Right lobe of liver (tissue), 6 donors: ENCODE measurements at regions not wholly inside any gene's neighbourhood (a gene's known extent, or its start where the extent isn't known, plus 50 kb on each side); places are given as distances from the start of the nearest gene placed in this dataset.

Experiments used
- ATAC-seq, 4 donors: fragments of 200-7000 bp; cut with Tn5 transposase; one replicate each; pipeline ENCODE4 v1.9.1; 2020; ENCODE audit warnings: mild to moderate bottlenecking in 4 of 4, moderate library complexity in 4 of 4
- DNase-seq, 3 donors: peaks; one replicate each; pipeline ENCODE4 v3.0.0-alpha.2; 2020
- H3K27ac ChIP-seq, 3 donors: fragments of 200-600 bp; one replicate each; pipeline ENCODE4 v1.8.0; 2022
- H3K27me3 ChIP-seq, 2 donors: fragments of 200-600 bp; one replicate each; pipeline ENCODE4 v1.8.0; 2022
- H3K36me3 ChIP-seq, 4 donors: fragments of 200-600 bp; sonication (generic) in 1 of 4; one replicate each; pipeline versions ENCODE4 v1.5.1 to v1.8.0; 2017 to 2022; ENCODE audit warnings: control low read depth in 1 of 4
- H3K4me1 ChIP-seq, 4 donors: fragments of 200-600 bp; sonication (generic) in 1 of 4; one replicate each; pipeline versions ENCODE4 v1.5.1 to v1.8.0; 2017 to 2022; ENCODE audit warnings: control low read depth in 1 of 4
- H3K4me3 ChIP-seq, 3 donors: fragments of 200-600 bp; one replicate each; pipeline ENCODE4 v1.8.0; 2022
- H3K9me3 ChIP-seq, 4 donors: fragments of 200-600 bp; sonication (generic) in 1 of 4; one replicate each; pipeline versions ENCODE4 v1.5.1 to v1.8.0; 2017 to 2022; ENCODE audit warnings: control low read depth in 1 of 4
- CTCF ChIP-seq, 4 donors: fragments of 200-600 bp in 3 of 4; fragments of 450-650 bp in 1 of 4; IDR thresholded peaks; one replicate each; pipeline versions ENCODE4 v1.5.1 to v1.8.0; 2016 to 2022; ENCODE audit warnings: antibody characterized with exemption in 4 of 4, mild to moderate bottlenecking in 2 of 4
- POLR2A ChIP-seq: fragments of 450-650 bp; IDR thresholded peaks from one replicate; pipeline ENCODE4 v1.6.1; 2017; ENCODE audit warnings: antibody characterized with exemption, mild to moderate bottlenecking
- WGBS: methylation state at CpG from one replicate; pipeline ENCODE4 v1.1.6; 2018; ENCODE audit warnings: low coverage, low lambda C conversion rate; ENCODE audit not compliant: insufficient coverage; ENCODE audit errors: missing lambda C conversion rate; 5-methylcytosine and 5-hydroxymethylcytosine counted together
- intact Hi-C, 2 donors: fragments of 100-400 bp; cut with DNase I; formaldehyde crosslinking; loops; one replicate each; pipeline versions ENCODE4 v1.11.2 to v1.14.1; 2022
- donor health status: DM: no; HTN: yes; CAD: no.
- donor health status: DM: no; HTN: no; CAD: no.
- donor health status: DM: no; HTN: no; CAD: no.
- donor health status: DM: no; HTN: yes; CAD: no.
- donor health status: DM: no; HTN: yes; CAD: no.

DNA sequence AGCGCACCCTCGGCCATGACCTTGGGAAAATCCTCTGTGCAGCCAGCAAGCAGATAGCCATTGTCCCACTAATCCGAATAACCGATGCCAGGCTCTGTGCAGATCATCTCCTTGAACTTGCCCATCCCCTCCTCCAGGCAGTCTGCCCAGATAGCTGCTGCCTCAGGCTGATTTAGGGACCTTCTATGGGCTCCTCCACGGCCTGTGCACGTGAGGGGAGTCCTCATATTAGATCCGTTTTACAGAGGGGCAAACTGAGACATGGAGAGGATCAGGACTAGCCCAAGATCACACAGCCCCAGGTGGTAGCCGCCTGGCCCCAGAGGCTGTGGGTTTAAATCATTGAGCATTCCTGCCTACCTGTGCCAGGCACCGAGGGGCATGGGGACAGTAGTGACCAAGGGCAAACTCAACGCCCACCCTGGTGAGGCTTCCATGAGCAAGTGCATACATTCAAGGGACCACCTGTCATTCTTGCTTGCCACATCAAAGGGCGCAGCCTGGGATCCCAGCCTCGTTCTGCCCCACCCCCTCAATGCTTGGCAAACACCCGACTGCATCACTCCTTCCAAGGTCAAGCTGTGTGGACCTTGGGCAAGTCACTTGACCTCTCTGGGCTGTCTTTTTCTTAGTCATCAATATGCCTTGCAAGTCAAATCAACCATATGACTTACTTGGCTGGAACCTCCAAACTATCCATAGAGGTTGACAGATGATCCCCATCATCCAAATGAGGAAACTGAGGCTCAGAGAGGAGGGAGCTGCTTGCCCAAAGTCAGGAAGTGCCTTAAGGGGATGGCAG lies 131.6 kb downstream of the MN1 start:
- no peaks in the 10 kb centered on the region for H3K36me3 ChIP-seq
- H3K27me3 ChIP-seq = no peaks in the 10 kb centered on the region
- DNase-seq (no peak), ATAC-seq (no peak)
- WGBS = 7% methylated on average over 3 of the region's 13 CpGs
- intact Hi-C loops = no loop called here
- H3K27ac ChIP-seq = no peak overlapping the region
- no peaks in the 10 kb centered on the region for H3K9me3 ChIP-seq
- no peak overlapping the region for H3K4me3 ChIP-seq
- no peaks in the 10 kb centered on the region for H3K4me1 ChIP-seq
- TF ChIP-seq POLR2A (no peak), CTCF (IDR thresholded peaks at IDR 0.05) (no peak)

- WGBS = 19% methylated on average over 11 of the region's 16 CpGs
- Histone ChIP-seq H3K4me1 (no peaks in the 10 kb centered on the region), H3K27me3 (no peaks in the 10 kb centered on the region), H3K9me3 (no peaks in the 10 kb centered on the region), H3K36me3 (no peaks in the 10 kb centered on the region), H3K27ac (no peak overlapping the region), H3K4me3 (no peak overlapping the region)
- no peak for TF ChIP-seq CTCF (IDR thresholded peaks at IDR 0.05)
- no peak for TF ChIP-seq POLR2A
- peak in 3 of 4 donors; percentile 42 to 50 (median 46) for ATAC-seq
- DNase-seq = no peak
- intact Hi-C loops = no loop called here
These were observed 130.7 kb downstream of the MN1 start for GRCh38 chr22:27670701-27671412.

- no peak for ATAC-seq
- TF ChIP-seq POLR2A (no peak), CTCF (IDR thresholded peaks at IDR 0.05) (no peak)
- Histone ChIP-seq H3K27me3 (no peaks in the 10 kb centered on the region), H3K9me3 (no peaks in the 10 kb centered on the region), H3K27ac (no peak overlapping the region), H3K4me3 (no peak overlapping the region), H3K36me3 (no peaks in the 10 kb centered on the region), H3K4me1 (no peaks in the 10 kb centered on the region)
- 97% methylated on average over 3 of the region's 3 CpGs for WGBS
- no peak for DNase-seq
- intact Hi-C loops = no loop called here
These were observed 130.1 kb downstream of the MN1 start for GRCh38 chr22:27671413-27671935.

DNA sequence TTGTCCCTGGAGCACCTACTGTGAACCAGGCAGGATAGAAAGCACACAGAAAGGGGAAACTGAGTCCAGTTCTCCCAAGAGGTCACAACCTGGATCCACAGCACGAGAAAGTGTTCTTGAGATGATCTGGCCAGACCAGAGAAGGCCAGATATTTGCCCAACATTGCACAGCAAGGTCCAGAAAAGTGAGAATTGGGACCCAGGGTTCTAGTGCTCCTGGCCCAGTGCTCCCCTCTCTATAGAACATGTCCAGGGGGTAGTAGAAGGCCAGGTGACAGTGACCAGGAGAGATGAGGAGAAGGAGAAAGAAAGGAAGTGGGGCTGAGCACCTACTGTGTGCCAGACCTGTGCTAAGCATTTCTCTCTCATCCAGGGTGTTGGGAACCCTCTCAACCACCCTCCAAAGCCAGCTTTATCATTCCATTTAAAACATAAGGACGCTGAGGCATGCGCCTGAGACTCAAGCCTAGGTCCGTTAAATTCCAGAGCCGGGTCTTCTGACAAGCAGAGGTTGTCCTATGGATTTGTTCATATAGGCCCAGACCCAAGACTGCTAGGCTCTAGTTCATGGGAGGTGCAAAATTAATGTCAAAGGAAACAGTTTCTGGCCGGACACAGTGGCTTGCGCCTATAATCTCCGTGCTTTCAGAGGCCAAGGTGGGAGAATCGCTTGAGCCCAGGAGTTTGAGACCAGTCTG lies 128.7 kb downstream of the MN1 start:
- TF ChIP-seq POLR2A (no peak), CTCF (IDR thresholded peaks at IDR 0.05) (no peak)
- 82% methylated on average over 6 of the region's 9 CpGs for WGBS
- ATAC-seq (no peak), DNase-seq (no peak)
- intact Hi-C loops = no loop called here
- Histone ChIP-seq H3K9me3 (no peaks in the 10 kb centered on the region), H3K36me3 (no peaks in the 10 kb centered on the region), H3K4me3 (no peak overlapping the region), H3K4me1 (no peaks in the 10 kb centered on the region), H3K27ac (no peak overlapping the region), H3K27me3 (no peaks in the 10 kb centered on the region)
